SK-N-SH (cell line): ENCODE measurements at regions not wholly inside any gene's neighbourhood (a gene's known extent, or its start where the extent isn't known, plus 50 kb on each side); places are given as distances from the start of the nearest gene placed in this dataset.

Experiments
- CTCF ChIA-PET: fragments of 300-600, 350-600 bp; formaldehyde crosslinking; extraction: SDS; loops from one replicate; lab custom pipeline; 2021; lab: Yijun Ruan, JAX
- POLR2A ChIA-PET: fragments of 350-600 bp; sonication (Branson Sonifier 250); formaldehyde crosslinking; extraction: SDS; loops from one replicate; lab custom pipeline; 2020; ENCODE audit warnings: antibody characterized with exemption, inconsistent platforms; lab: Yijun Ruan, JAX
- DNase-seq: peaks from one replicate; pipeline ENCODE4 v3.0.0; 2012
- H2AFZ ChIP-seq: fragments of 200-600 bp; sonication (generic); 2 replicates; pipeline ENCODE4 v1.8.1; 2016; ENCODE audit warnings: antibody characterized with exemption, mild to moderate bottlenecking, low read depth
- H3F3A ChIP-seq: fragments of 200-600 bp; sonication (generic); replicated peaks from 2 replicates; pipeline ENCODE3; 2016; ENCODE audit warnings: antibody characterized with exemption, mild to moderate bottlenecking; ENCODE audit not compliant: insufficient read depth
- H3K27ac ChIP-seq, 2 experiments: fragments of 200-500 bp in 1 of 2; fragments of 200-600 bp in 1 of 2; sonication (Bioruptor generic) in 1 of 2; sonication (generic), shearing (Covaris generic) in 1 of 2; 2 replicates each; pipeline versions ENCODE4 v1.5.1 to v1.6.1; 2014 to 2016; ENCODE audit warnings: low read depth in 2 of 2, inconsistent platforms in 1 of 2, low read length in 1 of 2, mild to moderate bottlenecking in 1 of 2, mixed read lengths in 1 of 2
- H3K27me3 ChIP-seq: fragments of 200-600 bp; sonication (generic), shearing (Covaris generic); 2 replicates; pipeline ENCODE4 v1.6.1; 2016; ENCODE audit warnings: mixed run types; ENCODE audit not compliant: insufficient read depth
- H3K36me3 ChIP-seq, 2 experiments: fragments of 200-500 bp in 1 of 2; fragments of 200-600 bp in 1 of 2; sonication (Bioruptor generic) in 1 of 2; sonication (generic) in 1 of 2; replicated peaks in 1 of 2; 2 replicates each; pipeline versions ENCODE3 to v1.5.1; 2014 to 2016; ENCODE audit warnings: low read length in 1 of 2, mild to moderate bottlenecking in 1 of 2; ENCODE audit not compliant: insufficient read depth in 2 of 2, control insufficient read depth in 1 of 2
- H3K4me1 ChIP-seq, 2 experiments: fragments of 200-500 bp in 1 of 2; fragments of 200-600 bp in 1 of 2; sonication (Bioruptor generic) in 1 of 2; sonication (generic), shearing (Covaris generic) in 1 of 2; 2 replicates each; pipeline versions ENCODE4 v1.5.1 to v1.6.1; 2014 to 2016; ENCODE audit warnings: low read depth in 1 of 2, low read length in 1 of 2, mixed run types in 1 of 2; ENCODE audit not compliant: insufficient read depth in 2 of 2, control insufficient read depth in 1 of 2
- H3K4me2 ChIP-seq: fragments of 200-600 bp; sonication (generic), shearing (Covaris generic); 2 replicates; pipeline ENCODE4 v1.6.1; 2017; ENCODE audit warnings: mixed run types
- H3K4me3 ChIP-seq, 2 experiments: fragments of 200-500 bp in 1 of 2; fragments of 200-600 bp in 1 of 2; sonication (Bioruptor generic) in 1 of 2; sonication (generic), shearing (Covaris generic) in 1 of 2; 2 replicates each; pipeline versions ENCODE4 v1.5.1 to v1.8.1; 2014 to 2016; ENCODE audit warnings: low read depth in 2 of 2, inconsistent platforms in 1 of 2, low read length in 1 of 2, mild to moderate bottlenecking in 1 of 2, mixed read lengths in 1 of 2, moderate library complexity in 1 of 2
- H3K79me2 ChIP-seq: fragments of 200-600 bp; sonication (generic); 2 replicates; pipeline ENCODE4 v1.8.1; 2017; ENCODE audit warnings: mild to moderate bottlenecking; ENCODE audit not compliant: insufficient read depth
- H3K9ac ChIP-seq: fragments of 200-600 bp; sonication (generic); 2 replicates; pipeline ENCODE4 v1.6.1; 2017; ENCODE audit warnings: mixed run types
- H3K9me2 ChIP-seq: fragments of 200-600 bp; sonication (generic); 2 replicates; pipeline ENCODE4 v1.6.1; 2017; ENCODE audit warnings: mixed run types
- H3K9me3 ChIP-seq: fragments of 200-600 bp; sonication (generic); 2 replicates; pipeline ENCODE4 v1.6.1; 2017; ENCODE audit warnings: mixed run types, mild to moderate bottlenecking, moderate library complexity
- H4K20me1 ChIP-seq: fragments of 200-600 bp; sonication (generic); 2 replicates; pipeline ENCODE4 v1.6.1; 2017; ENCODE audit warnings: mild to moderate bottlenecking, mixed run types; ENCODE audit not compliant: insufficient read depth
- EP300 ChIP-seq, 2 experiments: IDR thresholded peaks; 2 replicates each; pipeline versions ENCODE4 v1.4.0 to v1.6.1; 2012; ENCODE audit warnings: borderline replicate concordance in 1 of 2, low read depth in 1 of 2, low read length in 1 of 2
- EZH2phosphoT487 ChIP-seq: fragments of 200-600 bp; sonication (generic); IDR thresholded peaks from 2 replicates; pipeline ENCODE4 v1.6.1; 2017; ENCODE audit warnings: low read depth, mixed run types, mild to moderate bottlenecking, antibody characterized with exemption, moderate library complexity, borderline replicate concordance
- GABPA ChIP-seq: IDR thresholded peaks from 2 replicates; pipeline ENCODE4 v1.4.0; 2012; ENCODE audit warnings: low read depth, mild to moderate bottlenecking
- IRF3 ChIP-seq: fragments of 150-350 bp; IDR thresholded peaks from 2 replicates; pipeline ENCODE4 v1.6.1; 2016; ENCODE audit warnings: mild to moderate bottlenecking, low read depth, low read length
- MXI1 ChIP-seq: IDR thresholded peaks from 2 replicates; pipeline ENCODE4 v1.6.1; 2012; ENCODE audit warnings: mild to moderate bottlenecking, low read depth, low read length, improper control_type of control experiment
- NFIC ChIP-seq: IDR thresholded peaks from 2 replicates; pipeline ENCODE4 v1.4.0; 2012; ENCODE audit warnings: borderline replicate concordance
- PBX3 ChIP-seq: IDR thresholded peaks from 2 replicates; pipeline ENCODE4; 2012
- RCOR1 ChIP-seq: fragments of 150-350 bp; IDR thresholded peaks from 2 replicates; pipeline ENCODE4 v1.6.1; 2017; ENCODE audit warnings: antibody characterized with exemption, low read length
- REST ChIP-seq: IDR thresholded peaks from 2 replicates; pipeline ENCODE4 v1.6.1; 2012; ENCODE audit warnings: mild to moderate bottlenecking, low read depth, low read length, moderate library complexity
- RFX5 ChIP-seq: IDR thresholded peaks from 2 replicates; pipeline ENCODE4 v1.6.1; 2012; ENCODE audit warnings: mild to moderate bottlenecking, improper control_type of control experiment, low read length
- RXRA ChIP-seq: IDR thresholded peaks from 2 replicates; pipeline ENCODE4 v1.4.0; 2012; ENCODE audit warnings: low read depth, mild to moderate bottlenecking, borderline replicate concordance
- SIN3A ChIP-seq: IDR thresholded peaks from 2 replicates; pipeline ENCODE4 v1.6.1; 2012; ENCODE audit warnings: low read depth, mild to moderate bottlenecking, low read length, moderate library complexity, borderline replicate concordance
- WGBS: methylation state at CpG from one replicate; pipeline ENCODE4 v1.1.6; 2017; ENCODE audit warnings: low lambda C conversion rate; 5-methylcytosine and 5-hydroxymethylcytosine counted together
- TF ChIP-seq, protein P1 (sequence below): IDR thresholded peaks from 2 replicates; pipeline ENCODE4 v1.4.0; 2012; ENCODE audit warnings: low read depth

DNA sequence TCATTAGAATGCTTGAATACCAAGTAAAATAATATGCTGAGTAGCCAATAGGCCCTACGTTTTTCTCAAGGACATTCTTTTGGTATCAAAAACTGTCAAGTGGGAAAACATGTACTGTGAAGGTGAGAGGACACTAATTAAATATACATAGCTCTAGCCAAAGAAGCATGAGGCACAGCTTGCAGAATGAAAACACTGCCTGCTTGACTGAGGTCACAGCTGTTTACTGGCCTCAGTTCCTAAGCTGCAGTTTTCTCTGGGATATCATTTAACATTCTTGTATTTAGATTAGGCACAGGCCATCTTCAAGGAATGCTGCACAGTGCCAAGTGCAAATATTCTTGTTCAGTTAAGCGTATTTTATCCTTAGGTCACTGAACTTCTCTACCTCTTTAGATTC, 78.6 kb downstream of the NAP1L3 start (continued):
- TF ChIP-seq EP300 (IDR thresholded peaks at IDR 0.05; ENCODE audit: borderline replicate concordance in 1 of 2, low read depth in 1 of 2, low read length in 1 of 2) (no peak), GABPA (no peak)

- H3K4me1 ChIP-seq: no peaks in the 10 kb centered on the region
- no peak for DNase-seq
- no peaks in the 10 kb centered on the region for H3K36me3 ChIP-seq
- no peaks in the 10 kb centered on the region for H4K20me1 ChIP-seq
- no peaks in the 10 kb centered on the region for H3K9me3 ChIP-seq
- CTCF ChIA-PET: no interaction called here
- no peak overlapping the region for H3K4me2 ChIP-seq
- H3K27me3 ChIP-seq: no peaks in the 10 kb centered on the region; the same call in 1 of the 2 replicates
- H3K4me3 ChIP-seq: no peak overlapping the region
- TF ChIP-seq RFX5: no peak
- TF ChIP-seq EZH2phosphoT487: no peak
- TF ChIP-seq SIN3A: no peak
- no peak for TF ChIP-seq EP300 (IDR thresholded peaks at IDR 0.05; ENCODE audit: borderline replicate concordance in 1 of 2, low read depth in 1 of 2, low read length in 1 of 2)
- TF ChIP-seq, protein P1, sequence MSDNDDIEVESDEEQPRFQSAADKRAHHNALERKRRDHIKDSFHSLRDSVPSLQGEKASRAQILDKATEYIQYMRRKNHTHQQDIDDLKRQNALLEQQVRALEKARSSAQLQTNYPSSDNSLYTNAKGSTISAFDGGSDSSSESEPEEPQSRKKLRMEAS: no peak
- no peak for TF ChIP-seq RCOR1
- no peak for TF ChIP-seq GABPA
- TF ChIP-seq PBX3: no peak
- no peak for TF ChIP-seq REST
- TF ChIP-seq RXRA: no peak
- TF ChIP-seq IRF3: no peak
- TF ChIP-seq NFIC: no peak
- TF ChIP-seq MXI1: no peak
- H3K79me2 ChIP-seq: no peaks in the 10 kb centered on the region
- no peak overlapping the region for H3K9ac ChIP-seq
- 3% methylated on average over 2 of the region's 2 CpGs for WGBS
- no peaks in the 10 kb centered on the region for H3K9me2 ChIP-seq
- POLR2A ChIA-PET: no interaction called here
- no peak overlapping the region for H2AFZ ChIP-seq
- H3F3A ChIP-seq: no peaks in the 10 kb centered on the region
- no peak overlapping the region for H3K27ac ChIP-seq
These were observed 79.4 kb downstream of the NAP1L3 start for GRCh38 chrX:93593966-93594365.
